ENCODE measurements at regions not wholly inside any gene's neighbourhood (a gene's known extent, or its start where the extent isn't known, plus 50 kb on each side); places are given as distances from the start of the nearest gene placed in this dataset.

DNA sequence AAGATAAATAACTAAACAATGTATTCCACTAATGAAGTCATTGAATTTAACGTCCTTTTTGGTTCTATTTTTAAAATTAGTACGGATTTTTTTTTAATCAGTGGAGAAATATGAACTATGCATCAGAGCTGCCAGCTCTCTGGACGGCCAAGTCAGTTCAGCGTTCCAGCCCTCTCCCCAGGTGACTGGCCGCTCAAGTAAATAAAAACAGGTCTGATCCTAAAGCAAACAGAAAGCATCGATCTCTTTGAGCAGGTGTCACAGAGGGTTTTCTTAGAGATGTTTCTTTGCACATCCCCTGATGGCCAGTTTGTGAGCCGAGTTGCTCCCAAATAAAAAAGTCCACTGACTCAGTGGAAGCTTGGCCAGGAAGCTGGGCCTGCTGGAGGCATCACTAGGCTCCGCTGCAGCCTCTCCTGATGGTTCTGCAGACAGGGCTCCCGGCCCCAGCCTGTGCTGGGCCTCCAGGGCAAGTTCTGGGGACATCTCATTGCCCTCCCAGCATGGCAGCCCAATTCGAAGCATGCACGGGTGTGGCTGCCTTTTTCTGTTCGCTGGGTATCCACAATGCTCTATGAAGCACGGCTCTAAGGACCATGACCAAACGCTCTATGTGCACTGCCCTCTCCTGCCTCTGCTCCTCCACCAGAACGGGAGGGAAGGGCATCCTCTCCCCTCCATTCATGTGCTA lies 74.7 kb upstream of the PPP2R2D start:
- TF ChIP-seq, protein P1, sequence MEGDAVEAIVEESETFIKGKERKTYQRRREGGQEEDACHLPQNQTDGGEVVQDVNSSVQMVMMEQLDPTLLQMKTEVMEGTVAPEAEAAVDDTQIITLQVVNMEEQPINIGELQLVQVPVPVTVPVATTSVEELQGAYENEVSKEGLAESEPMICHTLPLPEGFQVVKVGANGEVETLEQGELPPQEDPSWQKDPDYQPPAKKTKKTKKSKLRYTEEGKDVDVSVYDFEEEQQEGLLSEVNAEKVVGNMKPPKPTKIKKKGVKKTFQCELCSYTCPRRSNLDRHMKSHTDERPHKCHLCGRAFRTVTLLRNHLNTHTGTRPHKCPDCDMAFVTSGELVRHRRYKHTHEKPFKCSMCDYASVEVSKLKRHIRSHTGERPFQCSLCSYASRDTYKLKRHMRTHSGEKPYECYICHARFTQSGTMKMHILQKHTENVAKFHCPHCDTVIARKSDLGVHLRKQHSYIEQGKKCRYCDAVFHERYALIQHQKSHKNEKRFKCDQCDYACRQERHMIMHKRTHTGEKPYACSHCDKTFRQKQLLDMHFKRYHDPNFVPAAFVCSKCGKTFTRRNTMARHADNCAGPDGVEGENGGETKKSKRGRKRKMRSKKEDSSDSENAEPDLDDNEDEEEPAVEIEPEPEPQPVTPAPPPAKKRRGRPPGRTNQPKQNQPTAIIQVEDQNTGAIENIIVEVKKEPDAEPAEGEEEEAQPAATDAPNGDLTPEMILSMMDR (conservative IDR thresholded peaks at IDR 0.05; ENCODE audit: low read depth, low read length), result no peak
- no peak for TF ChIP-seq EZH2 (IDR thresholded peaks at IDR 0.05; ENCODE audit: low read length, unreplicated experiment)
